ENCODE measurements at regions not wholly inside any gene's neighbourhood (a gene's known extent, or its start where the extent isn't known, plus 50 kb on each side); places are given as distances from the start of the nearest gene placed in this dataset.

GRCh38 chr13:82827724-82828123 is 1054.5 kb downstream of the SLITRK1 start:
- H3K36me3 ChIP-seq (ENCODE audit: control insufficient read depth, insufficient read depth, low read length): no peaks in the 10 kb centered on the region
- H2AFZ ChIP-seq: no peak overlapping the region
- no peak for TF ChIP-seq CTCF (IDR thresholded peaks at IDR 0.05)

GRCh38 chr13:82822935-82823334 is 1059.3 kb downstream of the SLITRK1 start:
- H3K9ac ChIP-seq: no peak overlapping the region
- H3K4me1 ChIP-seq: no peaks in the 10 kb centered on the region

More at GRCh38 chr13:82827724-82828123, 1054.5 kb downstream of the SLITRK1 start:
- H3K4me3 ChIP-seq (ENCODE audit: low read depth, low read length): no peak overlapping the region
- H3K27ac ChIP-seq: no peak overlapping the region
- no peaks in the 10 kb centered on the region for H3K9me3 ChIP-seq (ENCODE audit: control insufficient read depth, low read length)
- no peak overlapping the region for H3K4me2 ChIP-seq (ENCODE audit: low read length)
- no peak overlapping the region for H3K9ac ChIP-seq
- H3K79me2 ChIP-seq: no peaks in the 10 kb centered on the region
- no peaks in the 10 kb centered on the region for H3K27me3 ChIP-seq (ENCODE audit: control insufficient read depth, insufficient read depth, low read length)
- H3K4me1 ChIP-seq: no peaks in the 10 kb centered on the region

GRCh38 chr13:82817133-82817532 is 1065.1 kb downstream of the SLITRK1 start:
- TF ChIP-seq CTCF (IDR thresholded peaks at IDR 0.05): no peak
- Histone ChIP-seq H3K27me3 (ENCODE audit: control insufficient read depth, insufficient read depth, low read length) (no peaks in the 10 kb centered on the region), H3K27ac (no peak overlapping the region), H3K4me2 (ENCODE audit: low read length) (no peak overlapping the region), H3K9me3 (ENCODE audit: control insufficient read depth, low read length) (no peaks in the 10 kb centered on the region), H3K9ac (no peak overlapping the region), H3K36me3 (ENCODE audit: control insufficient read depth, insufficient read depth, low read length) (no peaks in the 10 kb centered on the region), H3K79me2 (no peaks in the 10 kb centered on the region), H2AFZ (no peak overlapping the region), H3K4me3 (ENCODE audit: low read depth, low read length) (no peak overlapping the region), H3K4me1 (no peaks in the 10 kb centered on the region)

More at GRCh38 chr13:82822935-82823334, 1059.3 kb downstream of the SLITRK1 start:
- Histone ChIP-seq H3K9me3 (ENCODE audit: control insufficient read depth, low read length) (no peaks in the 10 kb centered on the region), H2AFZ (no peak overlapping the region), H3K27ac (no peak overlapping the region), H3K4me2 (ENCODE audit: low read length) (no peak overlapping the region), H3K79me2 (no peaks in the 10 kb centered on the region), H3K4me3 (ENCODE audit: low read depth, low read length) (no peak overlapping the region), H3K36me3 (ENCODE audit: control insufficient read depth, insufficient read depth, low read length) (no peaks in the 10 kb centered on the region), H3K27me3 (ENCODE audit: control insufficient read depth, insufficient read depth, low read length) (no peaks in the 10 kb centered on the region)
- no peak for TF ChIP-seq CTCF (IDR thresholded peaks at IDR 0.05)

GRCh38 chr13:82815791-82816190 is 1066.5 kb downstream of the SLITRK1 start:
- no peaks in the 10 kb centered on the region for H3K4me1 ChIP-seq
- H3K4me2 ChIP-seq (ENCODE audit: low read length): no peak overlapping the region
- no peaks in the 10 kb centered on the region for H3K36me3 ChIP-seq (ENCODE audit: control insufficient read depth, insufficient read depth, low read length)
- no peaks in the 10 kb centered on the region for H3K9me3 ChIP-seq (ENCODE audit: control insufficient read depth, low read length)
- no peaks in the 10 kb centered on the region for H3K27me3 ChIP-seq (ENCODE audit: control insufficient read depth, insufficient read depth, low read length)
- no peaks in the 10 kb centered on the region for H3K79me2 ChIP-seq
- no peak overlapping the region for H3K27ac ChIP-seq
- H2AFZ ChIP-seq: no peak overlapping the region
- no peak for TF ChIP-seq CTCF (IDR thresholded peaks at IDR 0.05)
- no peak overlapping the region for H3K9ac ChIP-seq
- H3K4me3 ChIP-seq (ENCODE audit: low read depth, low read length): no peak overlapping the region

- no peak overlapping the region for H3K9ac ChIP-seq
- H3K27ac ChIP-seq: no peak overlapping the region
- H3K36me3 ChIP-seq (ENCODE audit: control insufficient read depth, insufficient read depth, low read length): no peaks in the 10 kb centered on the region
- H3K4me2 ChIP-seq (ENCODE audit: low read length): no peak overlapping the region
- no peaks in the 10 kb centered on the region for H3K4me1 ChIP-seq
- H3K9me3 ChIP-seq (ENCODE audit: control insufficient read depth, low read length): no peaks in the 10 kb centered on the region
- H3K79me2 ChIP-seq: no peaks in the 10 kb centered on the region
- no peaks in the 10 kb centered on the region for H3K27me3 ChIP-seq (ENCODE audit: control insufficient read depth, insufficient read depth, low read length)
- H3K4me3 ChIP-seq (ENCODE audit: low read depth, low read length): no peak overlapping the region
- no peak for TF ChIP-seq CTCF (IDR thresholded peaks at IDR 0.05)
- H2AFZ ChIP-seq: no peak overlapping the region
These were observed 1078.9 kb downstream of the SLITRK1 start for GRCh38 chr13:82803341-82803740.
